ENCODE measurements at regions not wholly inside any gene's neighbourhood (a gene's known extent, or its start where the extent isn't known, plus 50 kb on each side); places are given as distances from the start of the nearest gene placed in this dataset.
"Not testable (repeated sequence)": the region's sequence is repeated elsewhere in the genome, so short reads cannot be mapped to it uniquely, and the experiment has no call there.

GRCh38 chr17:20727201-20727600 is 147.7 kb downstream of the CDRT15L2 start:
- intact Hi-C loops (cut with DNase I): not testable (repeated sequence)

GRCh38 chr17:20728181-20728580 is 148.7 kb downstream of the CDRT15L2 start:
- intact Hi-C loops (cut with DNase I): no loop called here

More at GRCh38 chr17:20727201-20727600, 147.7 kb downstream of the CDRT15L2 start:
- not testable (repeated sequence) for DNase-seq (ENCODE audit: low spot score)

GRCh38 chr17:20731131-20731530 is 151.6 kb downstream of the CDRT15L2 start:
- intact Hi-C loops (cut with DNase I); DNase-seq (ENCODE audit: low spot score): not testable (repeated sequence)

More at GRCh38 chr17:20728181-20728580, 148.7 kb downstream of the CDRT15L2 start:
- no peak for DNase-seq (ENCODE audit: low spot score)

GRCh38 chr17:20733923-20734322 is 154.4 kb downstream of the CDRT15L2 start:
- intact Hi-C loops (cut with DNase I): no loop called here
- no peak for DNase-seq (ENCODE audit: low spot score)

GRCh38 chr17:20735796-20736195 is 156.3 kb downstream of the CDRT15L2 start:
- no peak for DNase-seq (ENCODE audit: low spot score)
- intact Hi-C loops (cut with DNase I): no loop called here

- intact Hi-C loops (cut with DNase I); DNase-seq (ENCODE audit: low spot score): not testable (repeated sequence)
These were observed 158.1 kb downstream of the CDRT15L2 start for GRCh38 chr17:20737636-20738035.

- intact Hi-C loops (cut with DNase I): no loop called here
- no peak for DNase-seq (ENCODE audit: low spot score)
These were observed 191.6 kb downstream of the CDRT15L2 start for GRCh38 chr17:20771104-20771503.

- DNase-seq (ENCODE audit: low spot score): no peak
- intact Hi-C loops (cut with DNase I): no loop called here
These were observed 195.1 kb downstream of the CDRT15L2 start for GRCh38 chr17:20774472-20775135.

- DNase-seq (ENCODE audit: low spot score): no peak
- intact Hi-C loops (cut with DNase I): no loop called here
These were observed 195.8 kb downstream of the CDRT15L2 start for GRCh38 chr17:20775331-20775730.

GRCh38 chr17:20779521-20779920 is 200.0 kb downstream of the CDRT15L2 start:
- DNase-seq (ENCODE audit: low spot score): no peak
- intact Hi-C loops (cut with DNase I): no loop called here

- intact Hi-C loops (cut with DNase I): no loop called here
- no peak for DNase-seq (ENCODE audit: low spot score)
These were observed 201.7 kb downstream of the CDRT15L2 start for GRCh38 chr17:20781260-20781659.

- intact Hi-C loops (cut with DNase I); DNase-seq (ENCODE audit: low spot score): not testable (repeated sequence)
These were observed 202.3 kb downstream of the CDRT15L2 start for GRCh38 chr17:20781869-20782268.

- DNase-seq (ENCODE audit: low spot score): no peak
- intact Hi-C loops (cut with DNase I): no loop called here
These were observed 203.6 kb downstream of the CDRT15L2 start for GRCh38 chr17:20783091-20783490.

- no peak for DNase-seq (ENCODE audit: low spot score)
- intact Hi-C loops (cut with DNase I): no loop called here
These were observed 204.7 kb downstream of the CDRT15L2 start for GRCh38 chr17:20784100-20784665.

GRCh38 chr17:20787281-20787680 is 207.8 kb downstream of the CDRT15L2 start:
- no peak for DNase-seq (ENCODE audit: low spot score)
- intact Hi-C loops (cut with DNase I): no loop called here

GRCh38 chr17:20791626-20792025 is 212.1 kb downstream of the CDRT15L2 start:
- intact Hi-C loops (cut with DNase I): no loop called here
- no peak for DNase-seq (ENCODE audit: low spot score)

GRCh38 chr17:20794532-20794931 is 215.0 kb downstream of the CDRT15L2 start:
- DNase-seq (ENCODE audit: low spot score); intact Hi-C loops (cut with DNase I): not testable (repeated sequence)

GRCh38 chr17:20797292-20797691 is 217.8 kb downstream of the CDRT15L2 start:
- no peak for DNase-seq (ENCODE audit: low spot score)
- intact Hi-C loops (cut with DNase I): no loop called here

GRCh38 chr17:20800146-20800545 is 220.6 kb downstream of the CDRT15L2 start:
- intact Hi-C loops (cut with DNase I): loop anchor here (10.0 kb wide), 1 partner anchor 195 kb away; no protein-coding TSS in a partner anchor
- DNase-seq (ENCODE audit: low spot score): no peak

- intact Hi-C loops (cut with DNase I): loop anchor here (10.0 kb wide), 1 partner anchor 189 kb away; no protein-coding TSS in a partner anchor
- no peak for DNase-seq (ENCODE audit: low spot score)
These were observed 226.2 kb downstream of the CDRT15L2 start for GRCh38 chr17:20805751-20806150.

GRCh38 chr17:20807566-20807965 is 228.0 kb downstream of the CDRT15L2 start:
- intact Hi-C loops (cut with DNase I): loop anchor here (10.0 kb wide), 1 partner anchor 187 kb away; no protein-coding TSS in a partner anchor
- not testable (repeated sequence) for DNase-seq (ENCODE audit: low spot score)
